GM18511 (cell line): ENCODE measurements at regions not wholly inside any gene's neighbourhood (a gene's known extent, or its start where the extent isn't known, plus 50 kb on each side); places are given as distances from the start of the nearest gene placed in this dataset.

Experiments
- ATAC-seq: cut with Tn5 transposase; IDR thresholded peaks from one replicate; pipeline ENCODE4 v1.9.1; 2021; ENCODE audit warnings: mild to moderate bottlenecking, moderate library complexity; ENCODE audit not compliant: unreplicated experiment

DNA sequence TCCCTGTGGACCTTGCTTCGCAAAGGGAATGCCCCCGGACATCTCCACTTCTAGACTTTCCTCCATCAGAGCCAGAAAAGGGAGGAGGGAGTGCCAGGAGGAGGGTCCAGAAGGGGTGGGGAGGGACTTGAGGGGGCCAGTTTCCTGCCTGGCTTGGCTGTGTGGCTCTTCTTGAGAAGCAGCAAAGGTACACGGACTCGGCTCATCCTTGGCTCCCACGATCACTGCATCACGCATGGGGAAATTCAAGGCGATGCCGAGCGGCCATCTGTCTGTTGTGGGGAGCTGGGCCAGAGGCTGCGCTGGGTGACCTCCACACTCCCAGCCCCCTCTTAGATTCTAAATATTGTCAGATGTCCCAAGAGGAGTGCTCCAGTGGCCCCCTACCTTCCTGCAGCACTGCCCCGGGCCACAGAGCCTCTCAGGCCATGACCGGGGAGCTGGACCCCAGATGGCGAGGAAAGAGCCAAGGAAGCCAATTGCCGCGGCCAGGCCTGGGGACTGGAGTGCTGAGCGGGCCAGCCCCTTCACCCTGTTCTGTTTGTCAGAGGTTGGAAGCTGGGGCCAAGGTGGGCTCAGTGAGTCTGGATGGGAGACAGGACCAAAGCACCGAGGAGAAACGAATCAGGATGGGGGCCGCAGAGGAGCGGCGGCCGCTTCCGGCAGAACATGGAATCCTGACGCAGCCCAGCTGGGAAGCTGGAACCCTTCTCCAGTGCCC, 104.5 kb downstream of the RBFOX3 start:
- ATAC-seq = no peak

DNA sequence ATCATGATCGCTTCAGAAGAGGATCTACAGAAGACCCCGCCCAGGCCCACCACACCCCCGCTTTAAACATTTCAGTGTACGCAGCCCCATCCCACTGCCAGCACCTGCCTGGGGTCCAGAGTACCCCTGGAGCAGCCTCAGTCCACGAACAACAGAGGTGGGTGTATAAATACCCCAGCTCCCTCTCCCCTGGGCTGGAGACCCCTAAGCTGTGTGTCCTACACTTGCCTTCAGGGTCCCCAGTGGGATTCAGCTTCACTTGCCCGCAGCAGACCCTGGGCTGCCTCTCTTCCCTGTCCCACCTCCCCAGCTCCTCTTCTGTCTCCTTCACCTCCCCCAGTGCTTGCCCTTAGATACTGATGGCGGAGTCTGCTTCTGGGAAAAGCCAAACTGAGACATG, 105.7 kb downstream of the RBFOX3 start:
- ATAC-seq = no peak

DNA sequence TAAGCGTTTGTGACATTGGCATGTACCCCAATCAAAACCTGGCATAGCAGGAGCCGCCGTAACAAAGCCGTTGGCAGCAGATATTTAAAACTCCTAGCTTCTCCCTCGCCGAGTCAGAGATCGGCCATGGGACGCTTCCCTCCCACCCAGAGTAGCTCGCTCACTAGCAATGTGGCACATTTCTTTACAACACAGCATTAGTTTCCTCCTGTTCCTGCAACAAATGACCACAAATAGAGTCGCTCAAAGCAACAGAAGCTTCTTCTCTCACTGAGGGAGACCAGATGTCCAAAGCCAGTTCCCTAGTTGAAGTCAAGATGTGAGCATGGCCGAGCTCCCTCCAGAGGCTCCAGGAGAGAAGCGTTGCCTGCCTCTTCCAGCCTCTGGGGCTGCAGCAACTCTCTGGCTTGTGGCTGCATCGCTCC, 106.7 kb downstream of the RBFOX3 start:
- ATAC-seq = no peak

DNA sequence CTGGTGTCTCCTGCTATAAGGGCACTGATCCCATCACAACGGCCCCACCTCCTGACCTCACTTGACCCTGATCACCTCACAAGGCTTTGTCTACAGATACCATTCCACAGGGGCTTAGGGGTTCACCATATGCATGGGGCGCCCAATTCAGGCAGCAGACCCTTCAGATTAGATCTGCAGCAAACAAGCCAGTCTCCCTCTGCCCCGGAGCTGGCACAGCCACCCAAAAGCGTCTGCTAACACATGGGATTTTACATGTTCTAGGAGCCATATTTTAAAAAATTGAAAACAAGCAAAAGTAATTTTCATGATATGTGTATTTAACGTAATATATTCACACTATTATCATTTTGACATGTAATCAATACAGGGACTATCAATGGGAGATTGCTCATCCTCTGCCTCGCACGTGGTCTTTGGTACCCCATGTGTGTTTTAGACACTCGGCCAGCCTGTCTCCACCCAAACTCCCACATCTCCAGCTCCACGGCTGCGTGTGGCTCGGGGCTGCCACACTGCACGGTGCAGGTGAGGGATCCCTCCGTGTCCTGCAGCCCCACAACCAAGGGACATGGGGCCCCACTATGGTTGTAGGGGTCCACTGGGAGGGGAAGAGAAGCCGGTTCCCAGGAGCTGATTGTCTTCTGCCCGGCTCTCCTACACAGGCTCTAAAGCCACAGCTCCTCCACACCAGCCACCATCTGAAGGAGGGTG, 107.6 kb downstream of the RBFOX3 start:
- ATAC-seq = no peak

DNA sequence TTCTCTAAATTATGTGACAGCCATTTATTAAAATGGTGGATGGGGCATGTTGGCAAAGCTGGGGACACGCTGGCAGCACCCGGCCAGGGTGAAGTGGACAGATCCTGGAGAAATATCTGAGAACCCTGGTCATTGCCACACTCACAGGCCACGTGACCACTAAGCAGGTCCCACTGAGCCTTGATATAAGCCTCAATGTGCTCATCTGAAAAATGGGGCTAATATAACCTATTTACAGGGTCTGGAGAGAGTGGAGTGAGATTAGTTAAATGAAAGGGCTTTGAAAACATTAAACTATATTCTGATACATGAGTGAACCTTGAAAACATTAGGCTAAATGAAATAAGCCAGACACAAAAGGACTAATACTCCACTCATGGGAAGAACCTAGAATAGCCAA, 108.9 kb downstream of the RBFOX3 start:
- no peak for ATAC-seq

DNA sequence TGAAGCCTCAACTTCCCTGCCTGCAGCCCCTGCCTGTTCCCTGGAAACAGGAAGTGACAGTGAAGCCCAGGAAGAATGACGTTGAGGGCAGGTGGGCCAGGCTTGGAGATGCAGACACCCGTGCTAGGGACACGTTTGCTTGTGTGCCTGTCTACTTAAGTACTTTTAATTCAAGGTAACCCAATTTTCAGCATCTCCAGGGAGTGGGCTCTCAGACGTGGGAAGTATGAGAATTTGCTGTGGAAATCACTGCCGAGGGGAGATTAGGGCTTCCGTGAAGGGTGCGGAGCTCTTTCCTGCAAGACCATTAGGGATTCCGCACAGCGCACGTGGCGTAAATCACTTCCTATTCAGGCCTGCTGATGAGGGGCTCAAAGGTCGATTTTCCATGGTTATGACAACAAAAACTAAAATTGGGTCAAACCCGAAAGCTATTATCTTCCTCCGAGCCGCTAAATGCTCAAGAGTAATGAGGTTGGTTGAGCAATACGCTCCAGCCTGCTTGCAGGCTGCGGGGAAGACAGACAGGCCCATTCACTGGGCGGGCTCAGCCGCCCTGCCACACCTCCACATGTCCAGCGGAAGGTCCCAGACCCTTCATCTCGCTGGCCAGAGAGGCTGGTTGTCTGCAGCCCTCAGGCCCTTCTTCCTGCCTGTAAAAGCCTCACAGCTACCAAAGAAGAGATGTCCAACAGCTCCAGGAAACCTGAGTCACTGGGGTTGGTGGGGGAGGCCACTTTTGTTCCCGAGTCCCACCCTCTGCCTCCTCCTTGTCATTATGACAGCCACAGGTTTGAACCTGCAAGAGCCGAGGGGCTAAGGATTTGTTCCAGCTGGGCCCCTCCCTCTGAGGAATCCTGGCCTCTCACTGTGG, 109.9 kb downstream of the RBFOX3 start:
- no peak for ATAC-seq

DNA sequence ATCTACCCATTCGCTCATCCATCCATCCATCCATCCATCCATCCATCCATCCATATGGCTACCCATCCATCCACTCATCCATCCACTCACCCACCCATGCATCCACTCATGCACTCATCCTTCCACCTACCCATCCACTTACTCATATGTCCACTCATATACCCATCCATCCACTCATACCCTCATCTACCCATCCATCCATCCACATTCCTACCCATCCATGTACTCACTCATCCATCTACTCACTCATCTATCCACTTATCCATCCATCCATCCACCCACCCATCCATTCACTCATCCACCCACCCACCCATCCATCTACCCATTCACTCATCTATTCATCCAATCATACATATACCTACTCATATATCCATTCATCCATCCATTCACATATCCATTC, 112.0 kb downstream of the RBFOX3 start:
- no peak for ATAC-seq

DNA sequence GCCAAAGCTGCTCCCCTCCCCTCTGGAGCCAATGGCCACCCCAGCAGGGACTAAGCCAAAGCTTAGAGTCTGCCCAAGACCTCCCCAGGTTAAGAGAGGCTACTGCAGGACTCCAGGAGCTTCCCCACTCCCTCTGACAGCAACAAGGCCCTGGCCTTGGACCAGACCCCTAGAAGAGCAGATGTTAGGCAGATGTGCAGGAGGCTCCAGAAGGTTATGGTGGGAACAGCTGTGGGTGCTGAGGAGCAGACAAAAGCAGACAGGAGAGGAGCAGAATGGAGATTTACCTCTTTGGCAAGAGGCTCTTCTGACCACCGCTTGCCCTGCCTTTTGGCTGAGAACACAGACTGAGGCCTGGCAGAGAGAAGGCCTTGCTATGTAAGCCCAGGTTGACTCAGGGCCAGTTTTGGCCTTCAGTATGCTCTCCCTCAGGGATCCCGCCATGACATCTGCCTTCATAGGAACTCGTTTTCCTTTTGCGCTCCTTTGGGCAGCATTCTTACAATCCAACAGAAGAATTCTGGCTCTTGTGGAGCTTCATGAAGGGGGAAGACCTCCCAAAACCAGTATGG, 113.0 kb downstream of the RBFOX3 start:
- no peak for ATAC-seq

DNA sequence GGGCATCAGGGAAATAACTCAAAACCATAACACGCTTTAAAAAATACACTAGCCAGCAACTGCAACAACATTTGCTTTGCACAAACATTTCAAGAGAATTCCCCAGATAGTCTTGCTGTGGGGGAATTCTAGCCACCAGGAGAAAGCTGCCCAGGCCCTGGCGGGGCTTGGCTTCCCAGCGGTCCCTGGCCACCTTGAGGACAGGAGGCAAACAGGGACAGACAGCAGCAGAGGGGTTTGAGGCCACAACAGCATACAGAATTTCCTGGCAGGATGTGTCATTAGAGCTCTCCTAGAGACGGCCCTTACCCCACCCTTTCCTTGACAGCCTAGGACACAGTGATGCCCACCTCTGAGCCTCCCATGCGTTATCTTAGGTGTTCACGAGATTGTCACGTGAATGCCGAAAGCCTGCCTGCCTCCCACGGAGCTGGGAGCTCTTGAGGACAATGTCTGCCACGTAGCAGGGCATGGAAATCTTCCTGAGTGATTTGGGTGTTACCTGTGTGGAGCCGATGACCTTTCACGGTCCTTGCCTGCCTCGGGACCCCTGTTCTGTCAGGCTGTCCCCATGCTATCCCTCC, 114.3 kb downstream of the RBFOX3 start:
- no peak for ATAC-seq

DNA sequence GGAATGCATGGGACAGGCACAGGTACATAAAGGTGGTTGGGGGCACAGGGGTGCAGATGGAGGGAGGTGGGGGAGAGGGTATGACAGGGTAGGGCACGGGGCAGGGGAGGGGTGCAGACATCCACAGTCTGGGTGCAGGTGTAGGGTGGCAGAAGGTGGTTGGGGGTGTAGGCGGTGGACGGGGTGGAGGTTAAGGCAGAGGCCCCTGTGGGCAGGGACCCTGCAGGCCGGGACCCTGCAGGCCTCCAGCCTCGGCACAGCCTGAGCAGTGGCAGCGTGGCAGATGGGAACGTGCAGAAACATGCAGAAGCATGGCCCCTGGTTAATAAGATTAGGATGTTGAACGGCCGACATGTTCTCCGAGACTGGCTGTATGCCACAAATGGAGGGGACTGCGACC, 115.2 kb downstream of the RBFOX3 start:
- ATAC-seq = no peak

DNA sequence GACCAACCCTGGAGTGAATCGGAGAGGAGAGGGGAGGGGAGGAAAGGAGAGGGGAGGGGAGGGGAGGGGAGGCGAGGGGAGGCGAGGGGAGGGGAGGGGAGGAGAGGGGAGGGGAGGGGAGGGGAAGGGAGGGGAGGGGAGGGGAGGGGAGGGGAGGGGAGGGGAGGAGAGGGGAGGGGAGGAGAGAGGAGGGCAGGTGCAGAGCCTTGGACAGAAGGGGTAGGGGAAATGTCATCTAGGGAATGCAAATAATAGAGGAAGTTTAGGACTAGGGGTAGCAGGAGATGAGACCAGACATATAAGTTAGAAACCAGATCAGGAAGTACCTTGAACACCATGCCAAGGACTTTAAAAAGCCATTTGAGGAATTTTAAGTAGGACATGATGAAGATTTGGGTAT, 119.8 kb downstream of the RBFOX3 start:
- no peak for ATAC-seq

DNA sequence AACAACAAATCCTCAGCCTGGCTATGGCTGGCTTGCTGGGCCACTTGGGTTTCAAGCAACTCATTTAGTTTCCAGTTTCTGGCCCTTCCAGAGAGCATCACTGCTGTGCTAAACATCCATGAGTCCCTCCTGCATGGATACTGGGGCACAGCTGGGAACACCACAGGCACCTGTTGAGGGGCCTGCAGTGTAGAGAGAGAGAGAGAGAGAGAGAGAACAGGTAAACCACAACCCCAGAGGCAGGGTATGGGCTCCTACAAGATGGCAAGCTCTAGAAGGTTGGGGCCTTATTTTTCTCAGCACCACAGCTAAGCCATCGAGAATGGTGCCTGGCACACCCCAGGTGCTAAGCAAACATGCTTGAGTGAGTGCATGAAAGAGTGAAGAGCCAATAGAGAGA, 120.3 kb downstream of the RBFOX3 start:
- ATAC-seq = no peak

DNA sequence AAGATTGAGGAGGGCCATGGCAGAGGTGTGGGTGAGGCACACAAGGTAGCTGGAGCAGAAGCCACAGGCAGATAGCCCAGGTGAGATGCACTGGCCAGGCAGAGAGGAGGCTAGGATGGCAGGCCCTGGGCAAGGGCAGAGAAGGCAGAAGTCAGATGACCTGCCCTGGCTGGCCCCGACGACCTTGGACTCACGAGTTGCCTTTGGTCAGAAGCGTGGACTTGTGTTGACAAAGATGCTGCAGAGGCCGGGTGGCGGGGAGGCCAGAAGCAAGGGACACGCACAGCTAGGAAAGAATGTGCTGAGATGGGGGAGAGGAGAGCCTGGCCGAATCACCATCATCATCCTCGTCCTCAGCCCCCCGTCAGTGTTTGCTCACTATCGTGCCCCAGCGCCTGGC, 123.7 kb downstream of the RBFOX3 start:
- ATAC-seq = no peak

DNA sequence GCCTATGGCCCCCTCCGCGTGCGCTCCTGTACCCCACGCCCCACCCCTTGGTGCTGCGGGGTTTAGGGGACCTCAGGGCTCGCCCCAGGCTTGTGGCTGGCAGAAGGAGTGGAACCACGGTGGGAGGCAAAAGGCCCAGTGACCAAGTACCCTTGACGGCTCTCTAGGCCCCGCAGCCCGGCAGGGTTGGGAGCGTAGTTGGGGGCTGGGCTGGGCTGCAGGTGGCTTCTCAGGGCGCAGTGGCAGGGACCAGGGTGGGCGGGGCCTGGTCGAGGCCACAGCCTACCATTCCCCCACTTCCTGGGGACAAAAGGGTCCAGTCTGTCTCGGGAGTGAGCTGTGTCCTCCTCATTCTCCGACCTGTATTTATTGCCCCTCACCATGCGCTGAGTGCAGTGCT, 124.9 kb downstream of the RBFOX3 start:
- ATAC-seq = no peak

DNA sequence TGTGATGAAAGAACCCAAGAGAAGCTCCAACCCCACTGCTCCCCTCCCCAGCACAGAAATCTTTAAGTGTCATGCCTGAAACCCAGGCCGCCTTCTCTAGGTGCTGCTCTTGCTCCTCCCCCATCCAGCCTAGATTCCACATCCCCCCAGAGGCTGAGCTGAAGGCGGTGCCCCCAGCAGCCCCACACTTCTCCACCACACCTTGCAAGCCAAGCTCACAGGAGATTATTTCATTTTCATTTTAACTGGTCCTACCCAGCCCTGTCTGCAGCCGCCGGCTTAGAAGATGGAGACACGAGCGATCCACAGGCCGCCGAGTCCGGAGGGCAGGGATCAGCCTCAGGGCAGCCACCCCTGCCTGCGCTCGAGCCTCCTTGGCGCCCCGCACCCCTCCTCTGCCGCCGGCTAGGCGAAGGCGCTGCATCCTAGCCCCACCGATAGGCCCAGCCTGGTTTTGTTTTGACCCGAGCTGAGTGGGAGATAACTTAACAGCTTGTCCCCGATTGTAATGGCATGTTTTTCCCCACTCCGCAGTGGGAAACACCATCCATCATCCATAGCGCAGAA, 125.3 kb downstream of the RBFOX3 start:
- ATAC-seq = no peak

DNA sequence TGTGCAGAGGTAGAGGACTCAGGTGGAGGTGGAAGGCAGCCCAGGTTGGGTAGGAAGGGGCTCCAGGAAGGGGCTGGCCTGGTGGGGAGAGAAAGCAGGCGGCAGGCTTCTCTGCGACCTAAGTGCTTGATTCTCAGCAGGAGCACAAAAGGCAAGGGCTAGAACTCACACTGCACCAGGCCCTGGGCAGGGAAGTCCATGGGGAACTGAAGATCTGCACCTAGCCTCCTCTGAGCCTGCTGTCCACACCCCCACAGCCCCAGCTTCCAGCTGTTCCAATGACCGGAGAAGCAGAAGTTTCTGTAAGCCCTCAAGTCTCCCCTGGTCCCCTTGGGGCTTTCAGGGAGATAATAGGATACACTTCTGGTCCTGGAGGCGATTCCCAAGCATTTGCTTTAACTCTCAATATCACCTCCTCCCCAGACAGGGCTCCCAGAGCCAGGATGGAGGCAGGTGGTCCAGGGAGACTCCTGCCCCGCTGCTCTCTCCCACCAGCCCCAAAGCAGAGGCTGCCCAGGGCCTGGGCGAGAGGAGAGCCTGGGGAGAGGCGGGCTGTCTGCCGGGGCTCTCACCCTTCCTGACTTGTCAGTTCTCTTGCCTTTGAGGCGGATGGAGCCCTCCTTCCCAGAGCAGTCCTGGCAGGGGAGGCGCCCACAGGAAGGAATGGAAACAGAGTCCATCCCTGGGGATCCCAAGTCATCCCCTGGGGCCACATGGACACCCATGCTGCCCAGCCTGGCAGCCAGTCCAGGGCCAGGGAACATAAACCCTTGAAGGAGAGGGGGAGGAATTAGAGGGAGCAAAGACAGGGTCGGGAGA, 126.0 kb downstream of the RBFOX3 start:
- no peak for ATAC-seq

DNA sequence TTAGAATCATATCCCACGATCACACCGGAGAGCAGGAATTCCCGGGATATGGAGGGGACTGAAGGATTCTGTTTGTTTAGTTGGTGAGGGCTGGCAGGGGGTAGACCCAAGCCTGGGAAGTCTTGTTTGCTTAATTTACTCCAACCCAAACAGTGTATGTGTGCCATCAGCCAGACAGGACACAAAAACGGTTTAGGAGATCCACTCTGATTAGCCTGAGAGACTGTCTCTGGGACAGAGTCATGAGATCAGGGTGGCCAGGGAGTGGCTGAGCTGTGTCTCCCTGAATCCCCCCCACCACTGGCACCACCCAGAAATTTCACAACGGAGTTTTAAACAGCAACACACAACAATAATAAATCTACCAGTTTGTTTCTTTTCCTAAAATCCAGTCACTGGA, 127.0 kb downstream of the RBFOX3 start:
- ATAC-seq = no peak

DNA sequence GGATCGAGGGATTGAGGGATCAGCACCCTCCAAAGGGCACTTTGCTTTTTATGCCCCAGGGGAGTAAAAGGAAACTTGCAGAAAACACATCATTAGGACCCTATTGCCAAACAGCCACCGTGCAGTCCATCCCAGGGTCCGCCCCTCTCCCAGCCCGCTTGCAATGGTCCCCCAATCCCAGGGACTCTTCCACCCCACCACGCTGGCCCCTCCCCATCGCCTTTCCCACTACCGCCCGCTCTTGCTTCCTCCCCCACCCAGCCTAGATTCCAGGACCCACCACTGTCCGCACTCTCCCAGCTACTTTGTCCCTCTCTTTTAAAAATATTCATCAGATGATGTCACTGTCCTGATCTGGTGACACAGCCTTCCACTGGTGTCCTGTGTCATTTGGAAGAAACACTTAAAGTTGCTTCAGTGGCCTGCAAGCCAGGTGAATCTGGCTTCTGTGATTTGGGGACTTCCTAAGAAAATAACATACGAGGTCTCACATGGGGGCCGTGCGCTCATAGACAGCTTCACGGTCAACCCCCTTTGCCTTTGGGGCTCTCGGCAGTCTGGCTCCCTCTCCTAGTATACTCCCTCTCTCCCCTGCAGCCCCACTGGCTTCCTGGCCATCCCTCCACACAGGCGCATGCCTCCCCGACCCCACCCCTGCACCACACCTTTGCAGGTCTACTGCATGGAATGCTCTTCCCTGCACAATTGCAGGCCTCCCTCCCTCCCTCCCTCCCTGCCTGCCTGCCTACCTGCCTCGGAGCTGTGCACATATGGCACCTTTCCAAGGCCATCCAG, 127.9 kb downstream of the RBFOX3 start:
- no peak for ATAC-seq

DNA sequence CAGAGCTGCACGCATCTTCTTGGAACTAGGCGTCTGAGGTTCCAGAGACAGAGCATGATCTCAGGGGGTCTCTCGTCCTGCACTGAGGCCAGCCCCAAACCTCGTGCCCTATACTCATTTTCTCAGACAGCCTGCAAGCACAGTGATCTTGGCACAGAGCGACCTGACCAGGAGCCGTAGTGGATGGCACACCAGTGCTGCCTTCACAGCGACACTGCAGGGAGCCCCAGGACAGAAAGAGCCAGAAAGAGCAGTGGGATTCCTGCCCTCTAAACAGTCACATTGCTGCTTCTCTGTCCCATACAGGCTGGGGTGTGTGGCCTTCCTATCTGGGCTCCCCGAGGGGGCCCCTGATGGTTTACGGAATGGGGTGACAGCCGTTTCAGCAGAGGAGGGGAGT, 131.0 kb downstream of the RBFOX3 start:
- no peak for ATAC-seq
